ENCODE measurements at regions not wholly inside any gene's neighbourhood (a gene's known extent, or its start where the extent isn't known, plus 50 kb on each side); places are given as distances from the start of the nearest gene placed in this dataset.
"Not testable (repeated sequence)": the region's sequence is repeated elsewhere in the genome, so short reads cannot be mapped to it uniquely, and the experiment has no call there.

DNA sequence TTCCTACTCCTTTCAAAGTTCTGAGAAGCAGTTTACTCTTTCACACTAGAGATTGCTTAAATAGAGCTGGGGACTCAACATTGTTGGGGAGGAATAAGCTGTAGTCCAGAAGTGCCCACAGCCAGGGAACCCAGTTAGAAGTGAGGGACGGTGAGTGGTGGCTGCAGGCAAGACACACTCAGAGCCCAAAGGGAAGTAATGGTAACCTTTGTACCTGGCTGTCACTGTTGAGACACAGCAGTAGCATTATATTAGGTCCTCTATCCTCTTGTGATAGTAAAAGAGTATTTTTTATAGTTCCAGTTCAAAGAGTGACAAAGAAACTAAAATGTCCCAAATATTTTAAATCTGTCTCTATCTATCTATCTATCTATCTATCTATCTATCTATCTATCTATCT lies 263.3 kb downstream of the TTC6 start:
- H3K36me3 ChIP-seq (ENCODE audit: insufficient read depth) = no peaks in the 10 kb centered on the region
- no peak overlapping the region for H3K27ac ChIP-seq (ENCODE audit: low read depth)
- 88% methylated on average over 1 of the region's 1 CpG for WGBS

GRCh38 chr14:37859177-37859576 lies 263.7 kb downstream of the TTC6 start:
- no peak overlapping the region for H3K4me3 ChIP-seq (ENCODE audit: low read depth, low read length)
- DNase-seq (ENCODE audit: extremely low spot score) = no peak
- no peaks in the 10 kb centered on the region for H3K4me1 ChIP-seq (ENCODE audit: insufficient read depth)
- H3K27ac ChIP-seq (ENCODE audit: low read depth) = no peak overlapping the region
- WGBS = 89% methylated on average over 3 of the region's 3 CpGs
- no peaks in the 10 kb centered on the region for H3K36me3 ChIP-seq (ENCODE audit: insufficient read depth)

More for the DNA sequence above, 263.3 kb downstream of the TTC6 start:
- Histone ChIP-seq H3K4me3 (ENCODE audit: low read depth, low read length) (no peak overlapping the region), H3K4me1 (ENCODE audit: insufficient read depth) (no peaks in the 10 kb centered on the region)
- DNase-seq (ENCODE audit: extremely low spot score) = no peak

GRCh38 chr14:37862263-37862662 lies 266.8 kb downstream of the TTC6 start:
- Histone ChIP-seq H3K4me3 (ENCODE audit: low read depth, low read length) (no peak overlapping the region), H3K4me1 (ENCODE audit: insufficient read depth) (no peaks in the 10 kb centered on the region), H3K27ac (ENCODE audit: low read depth) (no peak overlapping the region), H3K36me3 (ENCODE audit: insufficient read depth) (no peaks in the 10 kb centered on the region)
- WGBS = 76% methylated on average over 3 of the region's 3 CpGs
- no peak for DNase-seq (ENCODE audit: extremely low spot score)

GRCh38 chr14:37864128-37864527 lies 268.7 kb downstream of the TTC6 start:
- Histone ChIP-seq H3K4me1 (ENCODE audit: insufficient read depth) (no peaks in the 10 kb centered on the region), H3K4me3 (ENCODE audit: low read depth, low read length) (no peak overlapping the region), H3K27ac (ENCODE audit: low read depth) (no peak overlapping the region), H3K36me3 (ENCODE audit: insufficient read depth) (no peaks in the 10 kb centered on the region)
- 87% methylated on average over 6 of the region's 6 CpGs for WGBS
- no peak for DNase-seq (ENCODE audit: extremely low spot score)

- H3K4me1 ChIP-seq (ENCODE audit: insufficient read depth) = no peaks in the 10 kb centered on the region
- no peak for DNase-seq (ENCODE audit: extremely low spot score)
- 27% methylated on average over 11 of the region's 11 CpGs for WGBS
- no peak overlapping the region for H3K27ac ChIP-seq (ENCODE audit: low read depth)
- H3K36me3 ChIP-seq (ENCODE audit: insufficient read depth) = no peaks in the 10 kb centered on the region
- no peak overlapping the region for H3K4me3 ChIP-seq (ENCODE audit: low read depth, low read length)
These were observed 269.7 kb downstream of the TTC6 start for GRCh38 chr14:37864861-37865718.

GRCh38 chr14:37865719-37866549 lies 270.5 kb downstream of the TTC6 start:
- Histone ChIP-seq H3K36me3 (ENCODE audit: insufficient read depth) (no peaks in the 10 kb centered on the region), H3K4me3 (ENCODE audit: low read depth, low read length) (no peak overlapping the region)

DNA sequence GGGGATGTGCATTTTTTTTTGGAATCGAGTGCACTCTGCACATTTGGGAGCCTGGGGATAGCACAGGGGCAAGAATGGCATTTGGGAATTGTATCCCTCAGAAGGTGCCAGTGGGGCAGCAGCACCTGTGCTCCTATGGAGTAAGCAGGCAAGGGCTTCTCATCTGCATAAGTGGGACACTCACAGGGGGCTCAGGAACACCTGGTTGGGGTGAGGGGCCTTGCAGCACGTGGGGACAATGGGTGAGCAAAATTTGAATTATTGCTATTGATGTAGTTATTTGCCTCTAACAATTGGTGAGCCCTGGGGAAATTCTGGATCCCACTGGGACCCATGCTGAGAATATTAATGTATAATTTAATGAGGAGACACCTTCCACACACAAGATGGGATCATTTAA lies 274.2 kb downstream of the TTC6 start:
- H3K27ac ChIP-seq (ENCODE audit: low read depth) = no peak overlapping the region
- DNase-seq (ENCODE audit: extremely low spot score) = no peak
- 54% methylated on average over 2 of the region's 2 CpGs for WGBS
- no peaks in the 10 kb centered on the region for H3K4me1 ChIP-seq (ENCODE audit: insufficient read depth)
- no peaks in the 10 kb centered on the region for H3K36me3 ChIP-seq (ENCODE audit: insufficient read depth)
- no peak overlapping the region for H3K4me3 ChIP-seq (ENCODE audit: low read depth, low read length)

More at GRCh38 chr14:37865719-37866549, 270.5 kb downstream of the TTC6 start:
- WGBS = 76% methylated on average over 4 of the region's 4 CpGs
- Histone ChIP-seq H3K4me1 (ENCODE audit: insufficient read depth) (no peaks in the 10 kb centered on the region), H3K27ac (ENCODE audit: low read depth) (no peak overlapping the region)
- DNase-seq (ENCODE audit: extremely low spot score) = no peak

- no peak overlapping the region for H3K4me3 ChIP-seq (ENCODE audit: low read depth, low read length)
- H3K36me3 ChIP-seq (ENCODE audit: insufficient read depth) = no peaks in the 10 kb centered on the region
- no peak overlapping the region for H3K27ac ChIP-seq (ENCODE audit: low read depth)
- no peak for DNase-seq (ENCODE audit: extremely low spot score)
- no peaks in the 10 kb centered on the region for H3K4me1 ChIP-seq (ENCODE audit: insufficient read depth)
- 86% methylated on average over 5 of the region's 5 CpGs for WGBS
These were observed 274.7 kb downstream of the TTC6 start for GRCh38 chr14:37870170-37870569.

- 50% methylated on average over 11 of the region's 11 CpGs for WGBS
- Histone ChIP-seq H3K27ac (ENCODE audit: low read depth) (no peak overlapping the region), H3K4me1 (ENCODE audit: insufficient read depth) (no peaks in the 10 kb centered on the region), H3K4me3 (ENCODE audit: low read depth, low read length) (no peak overlapping the region), H3K36me3 (ENCODE audit: insufficient read depth) (no peaks in the 10 kb centered on the region)
- DNase-seq (ENCODE audit: extremely low spot score) = no peak
These were observed 275.4 kb downstream of the TTC6 start for GRCh38 chr14:37870632-37871346.

DNA sequence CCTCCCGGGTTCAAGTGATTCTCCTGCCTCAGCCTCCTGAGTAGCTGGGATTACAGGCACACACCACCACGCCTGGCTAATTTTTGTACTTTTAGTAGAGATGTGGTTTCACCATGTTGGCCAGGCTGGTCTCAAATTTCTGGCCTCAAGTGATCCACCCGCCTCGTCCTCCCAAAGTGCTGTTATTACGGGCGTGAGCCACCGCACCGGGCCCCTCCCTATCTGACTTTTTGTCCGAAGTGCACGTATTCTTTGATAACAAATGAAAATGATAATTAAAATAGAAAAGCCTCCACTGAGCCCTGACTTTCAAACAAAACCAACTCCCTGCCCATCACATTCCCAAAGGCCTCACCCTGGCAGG lies 278.6 kb downstream of the TTC6 start:
- not testable (repeated sequence) for H3K36me3 ChIP-seq (ENCODE audit: insufficient read depth); H3K4me1 ChIP-seq (ENCODE audit: insufficient read depth); H3K4me3 ChIP-seq (ENCODE audit: low read depth, low read length); DNase-seq (ENCODE audit: extremely low spot score); H3K27ac ChIP-seq (ENCODE audit: low read depth)
- 95% methylated on average over 10 of the region's 10 CpGs for WGBS

- 38% methylated on average over 15 of the region's 15 CpGs for WGBS
- no peaks in the 10 kb centered on the region for H3K4me1 ChIP-seq (ENCODE audit: insufficient read depth)
- no peak overlapping the region for H3K27ac ChIP-seq (ENCODE audit: low read depth)
- H3K36me3 ChIP-seq (ENCODE audit: insufficient read depth) = no peaks in the 10 kb centered on the region
- H3K4me3 ChIP-seq (ENCODE audit: low read depth, low read length) = no peak overlapping the region
- DNase-seq (ENCODE audit: extremely low spot score) = peak; percentile 26
These were observed 279.1 kb downstream of the TTC6 start for GRCh38 chr14:37874429-37875109.

GRCh38 chr14:37888234-37888633 lies 292.8 kb downstream of the TTC6 start:
- Histone ChIP-seq H3K27ac (ENCODE audit: low read depth) (no peak overlapping the region), H3K4me1 (ENCODE audit: insufficient read depth) (no peaks in the 10 kb centered on the region), H3K4me3 (ENCODE audit: low read depth, low read length) (no peak overlapping the region), H3K36me3 (ENCODE audit: insufficient read depth) (no peaks in the 10 kb centered on the region)
- WGBS = 87% methylated on average over 1 of the region's 1 CpG
- DNase-seq (ENCODE audit: extremely low spot score) = no peak

- Histone ChIP-seq H3K27ac (ENCODE audit: low read depth) (no peak overlapping the region), H3K4me3 (ENCODE audit: low read depth, low read length) (no peak overlapping the region)
These were observed 293.7 kb downstream of the TTC6 start for GRCh38 chr14:37889087-37889486.

More at GRCh38 chr14:37889087-37889486, 293.7 kb downstream of the TTC6 start:
- DNase-seq (ENCODE audit: extremely low spot score) = no peak
- Histone ChIP-seq H3K4me1 (ENCODE audit: insufficient read depth) (no peaks in the 10 kb centered on the region), H3K36me3 (ENCODE audit: insufficient read depth) (no peaks in the 10 kb centered on the region)
- 20% methylated on average over 5 of the region's 5 CpGs for WGBS
